ENCODE measurements at regions not wholly inside any gene's neighbourhood (a gene's known extent, or its start where the extent isn't known, plus 50 kb on each side); places are given as distances from the start of the nearest gene placed in this dataset.
"Not testable (repeated sequence)": the region's sequence is repeated elsewhere in the genome, so short reads cannot be mapped to it uniquely, and the experiment has no call there.

- peak in 1 of 3 experiments; percentile 61 for TF ChIP-seq CTCF (IDR thresholded peaks at IDR 0.05)
- TF ChIP-seq POLR2A (IDR thresholded peaks at IDR 0.05), result not testable (repeated sequence)
Measured at GRCh38 chr7:12496901-12497674, 73.4 kb upstream of the SCIN start.
